ENCODE measurements at regions not wholly inside any gene's neighbourhood (a gene's known extent, or its start where the extent isn't known, plus 50 kb on each side); places are given as distances from the start of the nearest gene placed in this dataset.

- no peak for DNase-seq (ENCODE audit: extremely low read depth, low read depth, low spot score)
These were observed 253.8 kb upstream of the DMD start for GRCh38 chrX:33465137-33465536.

GRCh38 chrX:33457102-33457501 is 245.8 kb upstream of the DMD start:
- no peak for DNase-seq (ENCODE audit: extremely low read depth, low read depth, low spot score)

- DNase-seq (ENCODE audit: extremely low read depth, low read depth, low spot score): no peak
These were observed 235.9 kb upstream of the DMD start for GRCh38 chrX:33447285-33447684.

GRCh38 chrX:33434256-33435092 is 223.1 kb upstream of the DMD start:
- DNase-seq (ENCODE audit: extremely low read depth, low read depth, low spot score): peak; percentile 33

- no peak for DNase-seq (ENCODE audit: extremely low read depth, low read depth, low spot score)
These were observed 205.0 kb upstream of the DMD start for GRCh38 chrX:33416273-33416805.

- no peak for DNase-seq (ENCODE audit: extremely low read depth, low read depth, low spot score)
These were observed 204.1 kb upstream of the DMD start for GRCh38 chrX:33415459-33415858.

- no peak for DNase-seq (ENCODE audit: extremely low read depth, low read depth, low spot score)
These were observed 174.2 kb upstream of the DMD start for GRCh38 chrX:33385546-33385945.

- DNase-seq (ENCODE audit: extremely low read depth, low read depth, low spot score): no peak
These were observed 168.5 kb upstream of the DMD start for GRCh38 chrX:33379839-33380238.

- no peak for DNase-seq (ENCODE audit: extremely low read depth, low read depth, low spot score)
These were observed 146.3 kb upstream of the DMD start for GRCh38 chrX:33357606-33358005.

GRCh38 chrX:33339219-33339618 is 127.9 kb upstream of the DMD start:
- DNase-seq (ENCODE audit: extremely low read depth, low read depth, low spot score): no peak

- DNase-seq (ENCODE audit: extremely low read depth, low read depth, low spot score): no peak
These were observed 125.4 kb upstream of the DMD start for GRCh38 chrX:33336783-33337182.

GRCh38 chrX:33333271-33333670 is 121.9 kb upstream of the DMD start:
- no peak for DNase-seq (ENCODE audit: extremely low read depth, low read depth, low spot score)

- no peak for DNase-seq (ENCODE audit: extremely low read depth, low read depth, low spot score)
These were observed 119.4 kb upstream of the DMD start for GRCh38 chrX:33330798-33331197.

GRCh38 chrX:33324099-33324498 is 112.8 kb upstream of the DMD start:
- DNase-seq (ENCODE audit: extremely low read depth, low read depth, low spot score): no peak

- DNase-seq (ENCODE audit: extremely low read depth, low read depth, low spot score): no peak
These were observed 96.6 kb upstream of the DMD start for GRCh38 chrX:33307911-33308354.

GRCh38 chrX:33298622-33299021 is 87.3 kb upstream of the DMD start:
- DNase-seq (ENCODE audit: extremely low read depth, low read depth, low spot score): no peak

- DNase-seq (ENCODE audit: extremely low read depth, low read depth, low spot score): no peak
These were observed 74.2 kb upstream of the DMD start for GRCh38 chrX:33285550-33285949.

- no peak for DNase-seq (ENCODE audit: extremely low read depth, low read depth, low spot score)
These were observed 65.7 kb upstream of the DMD start for GRCh38 chrX:33277046-33277445.

- no peak for DNase-seq (ENCODE audit: extremely low read depth, low read depth, low spot score)
These were observed 62.2 kb upstream of the DMD start for GRCh38 chrX:33273535-33273934.

- DNase-seq (ENCODE audit: extremely low read depth, low read depth, low spot score): no peak
These were observed 61.6 kb upstream of the DMD start for GRCh38 chrX:33272986-33273385.
